A673 (cell line): ENCODE measurements at regions not wholly inside any gene's neighbourhood (a gene's known extent, or its start where the extent isn't known, plus 50 kb on each side); places are given as distances from the start of the nearest gene placed in this dataset.

Experiments
- BruUV-seq: library from RNA; stranded (reverse); fragments of 400-500 nt; replicated peaks from 2 replicates; lab custom pipeline; 2021; lab: Mats Ljungman, UMichigan
- CTCF ChIA-PET: fragments of 300-600 bp; sonication (Branson Sonifier 250); formaldehyde crosslinking; loops from one replicate; lab custom pipeline; 2022; ENCODE audit warnings: antibody characterized with exemption; lab: Charles Lee
- POLR2A ChIA-PET: fragments of 300-600 bp; sonication (Branson Sonifier 250); formaldehyde crosslinking; loops from one replicate; lab custom pipeline; 2022; ENCODE audit warnings: antibody characterized with exemption; ENCODE audit not compliant: low non-redundant PET; lab: Charles Lee
- DNase-seq: peaks from one replicate; pipeline ENCODE4 v3.0.0-alpha.2; 2015; ENCODE audit warnings: low spot score
- H3K27ac ChIP-seq: fragments of 200-600 bp; sonication (generic); 2 replicates; pipeline ENCODE4 v1.5.1; 2016; ENCODE audit warnings: mixed run types, low read depth, mild to moderate bottlenecking, mixed read lengths, antibody characterized with exemption, low read length; ENCODE audit not compliant: poor library complexity, severe bottlenecking
- H3K27me3 ChIP-seq: fragments of 200-600 bp; sonication (generic); replicated peaks from 2 replicates; pipeline ENCODE4 v1.6.1; 2017; ENCODE audit warnings: mixed run types, low read depth, mild to moderate bottlenecking, mixed read lengths, antibody characterized with exemption, low read length; ENCODE audit not compliant: insufficient read depth, poor library complexity
- H3K36me3 ChIP-seq: fragments of 200-600 bp; sonication (generic); 2 replicates; pipeline ENCODE4 v1.6.1; 2016; ENCODE audit warnings: mixed run types, mild to moderate bottlenecking, mixed read lengths, antibody characterized with exemption, low read length; ENCODE audit not compliant: insufficient read depth, poor library complexity, severe bottlenecking
- H3K4me1 ChIP-seq: fragments of 200-600 bp; sonication (generic); 2 replicates; pipeline ENCODE4 v1.6.1; 2017; ENCODE audit warnings: mixed run types, mild to moderate bottlenecking, mixed read lengths, antibody characterized with exemption, low read length; ENCODE audit not compliant: insufficient read depth, poor library complexity, severe bottlenecking
- H3K4me3 ChIP-seq: fragments of 200-600 bp; sonication (generic); 2 replicates; pipeline ENCODE4 v1.5.1; 2016; ENCODE audit warnings: low read depth, mixed run types, mild to moderate bottlenecking, mixed read lengths, low read length; ENCODE audit not compliant: poor library complexity, severe bottlenecking
- H3K9me3 ChIP-seq: fragments of 200-600 bp; sonication (generic); 2 replicates; pipeline ENCODE4 v1.6.1; 2016; ENCODE audit warnings: mixed run types, low read depth, mild to moderate bottlenecking, mixed read lengths, antibody characterized with exemption, low read length; ENCODE audit not compliant: poor library complexity, severe bottlenecking
- CTCF ChIP-seq: fragments of 300-800, 200-600 bp; sonication (generic); conservative IDR thresholded peaks from 2 replicates; pipeline ENCODE4 v1.5.1; 2017; ENCODE audit warnings: low read depth, mild to moderate bottlenecking, antibody characterized with exemption, low read length, moderate library complexity, mixed read lengths
- EZH2 ChIP-seq: fragments of 200-600 bp; sonication (generic); IDR thresholded peaks from 2 replicates; pipeline ENCODE4 v1.6.1; 2017; ENCODE audit warnings: borderline replicate concordance, low read depth, mild to moderate bottlenecking, mixed read lengths, antibody characterized with exemption, low read length; ENCODE audit not compliant: poor library complexity, severe bottlenecking
- intact Hi-C: fragments of 100-400 bp; cut with micrococcal nuclease; formaldehyde crosslinking; loops from one replicate; pipeline ENCODE4 v1.10.0; 2022; ENCODE audit not compliant: unreplicated experiment

- ChIA-PET POLR2A (no interaction called here), CTCF (no interaction called here)
- Histone ChIP-seq H3K4me1 (no peaks in the 10 kb centered on the region), H3K9me3 (no peaks in the 10 kb centered on the region), H3K27ac (no peak overlapping the region), H3K36me3 (no peaks in the 10 kb centered on the region), H3K4me3 (no peak overlapping the region), H3K27me3 (no peaks in the 10 kb centered on the region)
- BruUV-seq = no TSS peak
- intact Hi-C loops = no loop called here
- DNase-seq = no peak
- TF ChIP-seq EZH2 (no peak), CTCF (no peak)
Observed at GRCh38 chr1:190046231-190046630, 431.4 kb downstream of the BRINP3 start.
